DMS53 treated with DMSO at 0.1 percent for 48 hours (cell line): ENCODE measurements at regions not wholly inside any gene's neighbourhood (a gene's known extent, or its start where the extent isn't known, plus 50 kb on each side); places are given as distances from the start of the nearest gene placed in this dataset.

Experiments
- DNase-seq: peaks from one replicate; lab custom pipeline; 2025; ENCODE audit not compliant: unreplicated experiment; lab: John Stamatoyannopoulos, UW

GRCh38 chr7:36090976-36091873 is 61.8 kb upstream of the EEPD1 start:
- no peak for DNase-seq

GRCh38 chr7:36091874-36092176 is 61.2 kb upstream of the EEPD1 start:
- no peak for DNase-seq

GRCh38 chr7:36092221-36092771 is 60.8 kb upstream of the EEPD1 start:
- no peak for DNase-seq

- DNase-seq = no peak
Observed at GRCh38 chr7:36096460-36097095, 56.5 kb upstream of the EEPD1 start.

- no peak for DNase-seq
Observed at GRCh38 chr7:36098096-36098495, 55.0 kb upstream of the EEPD1 start.

GRCh38 chr7:36100226-36100625 is 52.8 kb upstream of the EEPD1 start:
- DNase-seq = no peak

- DNase-seq = no peak
Observed at GRCh38 chr7:36100634-36101033, 52.4 kb upstream of the EEPD1 start.
